Spleen (tissue), 7 donors: ENCODE measurements at regions not wholly inside any gene's neighbourhood (a gene's known extent, or its start where the extent isn't known, plus 50 kb on each side); places are given as distances from the start of the nearest gene placed in this dataset.

ENCODE experiments used
- POLR2A ChIP-seq, 3 donors: fragments of 450-650 bp; IDR thresholded peaks; one replicate each; pipeline ENCODE4 v1.5.1; 2017; ENCODE audit warnings: antibody characterized with exemption in 3 of 3, mild to moderate bottlenecking in 1 of 3
- POLR2AphosphoS5 ChIP-seq, 3 donors: sonication (generic); formaldehyde crosslinking; IDR thresholded peaks; one replicate each; pipeline ENCODE4 v1.5.1; 2017; ENCODE audit warnings: antibody characterized with exemption in 3 of 3
- TF ChIP-seq, protein P1 (sequence below), 11 experiments: fragments of 200-600 bp in 7 of 11; fragments of 450-650 bp in 4 of 11; sonication (generic) in 4 of 11; IDR thresholded peaks in 8 of 11; conservative IDR thresholded peaks in 3 of 11; 1 replicate in 7 of 11; 2 replicates in 4 of 11; pipeline versions ENCODE4 v1.4.0 to v1.8.0; 2016 to 2021; ENCODE audit warnings: antibody characterized with exemption in 11 of 11, inconsistent platforms in 4 of 11, mild to moderate bottlenecking in 1 of 11
- donor health status: DM: no; HTN: no; CAD: no; lungs with moderate emphysema.
- donor health status: DM: no; HTN: no; CAD: no.
- donor health status: DM: no; HTN: no; CAD: no.

DNA sequence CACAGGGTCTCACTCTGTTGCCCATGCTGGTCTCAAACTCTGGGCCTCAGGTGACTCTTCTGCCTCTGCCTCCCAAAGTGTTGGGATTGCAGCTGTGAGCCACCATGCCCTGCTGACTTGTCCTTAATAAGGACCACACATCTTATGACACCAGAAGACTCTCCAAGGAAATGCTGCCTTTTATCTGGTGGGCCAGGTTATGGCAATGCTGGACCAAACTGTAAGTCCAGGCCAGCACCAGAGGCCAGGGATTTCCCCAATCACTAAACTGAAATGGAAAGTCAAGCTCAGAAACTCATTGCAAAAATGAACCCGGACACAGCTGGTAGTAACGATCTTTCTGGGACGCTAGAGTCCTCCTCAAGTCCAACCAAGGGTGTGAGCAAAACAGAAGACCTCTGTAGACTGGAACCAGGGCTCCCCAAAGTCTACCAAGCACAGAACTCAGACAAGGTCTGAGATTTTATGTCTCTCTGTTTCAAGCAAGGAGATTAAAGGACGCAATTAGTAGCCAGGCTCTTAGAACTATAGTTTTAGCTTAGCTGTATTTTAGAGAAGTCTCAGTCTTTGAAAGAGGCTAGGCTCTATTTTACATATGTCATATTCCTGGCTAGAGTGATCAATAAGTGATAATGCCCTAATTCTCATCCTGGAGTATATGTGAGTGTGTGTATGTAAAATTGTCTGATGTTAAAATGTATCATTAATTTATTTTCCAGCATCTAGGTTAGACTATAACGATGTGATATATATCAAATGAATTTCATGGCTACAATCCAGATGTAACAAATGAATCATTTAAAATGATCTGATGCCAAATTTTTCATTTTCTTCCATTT is 74.0 kb upstream of the ITGB1 start:
- TF ChIP-seq POLR2AphosphoS5 (IDR thresholded peaks at IDR 0.05) (no peak), POLR2A (IDR thresholded peaks at IDR 0.05) (no peak)
- TF ChIP-seq, protein P1, sequence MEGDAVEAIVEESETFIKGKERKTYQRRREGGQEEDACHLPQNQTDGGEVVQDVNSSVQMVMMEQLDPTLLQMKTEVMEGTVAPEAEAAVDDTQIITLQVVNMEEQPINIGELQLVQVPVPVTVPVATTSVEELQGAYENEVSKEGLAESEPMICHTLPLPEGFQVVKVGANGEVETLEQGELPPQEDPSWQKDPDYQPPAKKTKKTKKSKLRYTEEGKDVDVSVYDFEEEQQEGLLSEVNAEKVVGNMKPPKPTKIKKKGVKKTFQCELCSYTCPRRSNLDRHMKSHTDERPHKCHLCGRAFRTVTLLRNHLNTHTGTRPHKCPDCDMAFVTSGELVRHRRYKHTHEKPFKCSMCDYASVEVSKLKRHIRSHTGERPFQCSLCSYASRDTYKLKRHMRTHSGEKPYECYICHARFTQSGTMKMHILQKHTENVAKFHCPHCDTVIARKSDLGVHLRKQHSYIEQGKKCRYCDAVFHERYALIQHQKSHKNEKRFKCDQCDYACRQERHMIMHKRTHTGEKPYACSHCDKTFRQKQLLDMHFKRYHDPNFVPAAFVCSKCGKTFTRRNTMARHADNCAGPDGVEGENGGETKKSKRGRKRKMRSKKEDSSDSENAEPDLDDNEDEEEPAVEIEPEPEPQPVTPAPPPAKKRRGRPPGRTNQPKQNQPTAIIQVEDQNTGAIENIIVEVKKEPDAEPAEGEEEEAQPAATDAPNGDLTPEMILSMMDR (IDR thresholded peaks at IDR 0.05 in 8 of 11, conservative IDR thresholded peaks at IDR 0.05 in 3 of 11) = no peak
